ENCODE measurements at regions not wholly inside any gene's neighbourhood (a gene's known extent, or its start where the extent isn't known, plus 50 kb on each side); places are given as distances from the start of the nearest gene placed in this dataset.
A peak's percentile ranks its signal among the peaks of the same experiment; 100 is the strongest.
"Not testable (repeated sequence)": the region's sequence is repeated elsewhere in the genome, so short reads cannot be mapped to it uniquely, and the experiment has no call there.

GRCh38 chr16:7278636-7279035 lies 54.0 kb upstream of the RBFOX1 start:
- no peak for DNase-seq
- intact Hi-C loops (cut with DNase I) = no loop called here

- intact Hi-C loops (cut with DNase I) = no loop called here
Measured at GRCh38 chr16:7272567-7273158, 60.0 kb upstream of the RBFOX1 start.

GRCh38 chr16:7271486-7271885 lies 61.2 kb upstream of the RBFOX1 start:
- no peak for DNase-seq
- intact Hi-C loops (cut with DNase I) = no loop called here

More at GRCh38 chr16:7272567-7273158, 60.0 kb upstream of the RBFOX1 start:
- no peak for DNase-seq

GRCh38 chr16:7270823-7271222 lies 61.8 kb upstream of the RBFOX1 start:
- DNase-seq = no peak
- intact Hi-C loops (cut with DNase I) = no loop called here

GRCh38 chr16:7270006-7270405 lies 62.6 kb upstream of the RBFOX1 start:
- no peak for DNase-seq
- intact Hi-C loops (cut with DNase I) = no loop called here

- intact Hi-C loops (cut with DNase I) = no loop called here
- DNase-seq = peak in 25 of 42 donors; percentile 11 to 80 (median 45)
Measured at GRCh38 chr16:7268182-7268581, 64.5 kb upstream of the RBFOX1 start.

GRCh38 chr16:7257016-7257415 lies 75.6 kb upstream of the RBFOX1 start:
- no peak for DNase-seq
- intact Hi-C loops (cut with DNase I) = no loop called here

- intact Hi-C loops (cut with DNase I) = no loop called here
- DNase-seq = no peak
Measured at GRCh38 chr16:7246578-7246977, 86.1 kb upstream of the RBFOX1 start.

- intact Hi-C loops (cut with DNase I) = no loop called here
- DNase-seq = no peak
Measured at GRCh38 chr16:7239547-7239946, 93.1 kb upstream of the RBFOX1 start.

- DNase-seq = no peak
- intact Hi-C loops (cut with DNase I) = no loop called here
Measured at GRCh38 chr16:7236824-7237410, 95.7 kb upstream of the RBFOX1 start.

GRCh38 chr16:7233975-7234374 lies 98.7 kb upstream of the RBFOX1 start:
- intact Hi-C loops (cut with DNase I) = no loop called here
- DNase-seq = no peak

- no peak for DNase-seq
- intact Hi-C loops (cut with DNase I) = no loop called here
Measured at GRCh38 chr16:7231762-7232161, 100.9 kb upstream of the RBFOX1 start.

- intact Hi-C loops (cut with DNase I); DNase-seq: not testable (repeated sequence)
Measured at GRCh38 chr16:7229433-7230218, 103.0 kb upstream of the RBFOX1 start.

- peak in 8 of 42 donors; percentile 1 to 40 (median 14) for DNase-seq
- intact Hi-C loops (cut with DNase I) = no loop called here
Measured at GRCh38 chr16:7227229-7227721, 105.4 kb upstream of the RBFOX1 start.

- intact Hi-C loops (cut with DNase I) = no loop called here
- no peak for DNase-seq
Measured at GRCh38 chr16:7221157-7221556, 111.5 kb upstream of the RBFOX1 start.

GRCh38 chr16:7218936-7219335 lies 113.7 kb upstream of the RBFOX1 start:
- peak in 3 of 42 donors; percentile 8 to 25 (median 14) for DNase-seq
- intact Hi-C loops (cut with DNase I) = no loop called here

- DNase-seq = peak in 1 of 42 donors; percentile 38
- intact Hi-C loops (cut with DNase I) = no loop called here
Measured at GRCh38 chr16:7217797-7218196, 114.8 kb upstream of the RBFOX1 start.

- intact Hi-C loops (cut with DNase I) = no loop called here
Measured at GRCh38 chr16:7216719-7217118, 115.9 kb upstream of the RBFOX1 start.

GRCh38 chr16:7211781-7212180 lies 120.9 kb upstream of the RBFOX1 start:
- peak in 26 of 42 donors; percentile 3 to 59 (median 20) for DNase-seq
- intact Hi-C loops (cut with DNase I) = no loop called here

More at GRCh38 chr16:7216719-7217118, 115.9 kb upstream of the RBFOX1 start:
- no peak for DNase-seq

- intact Hi-C loops (cut with DNase I) = no loop called here
- peak in 34 of 42 donors; percentile 3 to 83 (median 37) for DNase-seq
Measured at GRCh38 chr16:7209598-7209997, 123.0 kb upstream of the RBFOX1 start.
